Omental fat pad (tissue), 3 donors: ENCODE measurements at regions not wholly inside any gene's neighbourhood (a gene's known extent, or its start where the extent isn't known, plus 50 kb on each side); places are given as distances from the start of the nearest gene placed in this dataset.

Experiments
- ATAC-seq: fragments of 150-250 bp; one replicate; pipeline ENCODE4 v1.9.1; 2016; ENCODE audit warnings: mild to moderate bottlenecking, moderate library complexity; ENCODE audit not compliant: low FRiP score
- DNase-seq: peaks from one replicate; pipeline ENCODE4 v3.0.0-alpha.2; 2019; ENCODE audit warnings: low spot score
- CTCF ChIP-seq, 3 donors: fragments of 450-650 bp; IDR thresholded peaks; one replicate each; pipeline ENCODE4 v1.5.1; 2016 to 2017; ENCODE audit warnings: antibody characterized with exemption in 3 of 3, mild to moderate bottlenecking in 3 of 3, moderate library complexity in 2 of 3

GRCh38 chr10:88190540-88191235, 327.3 kb downstream of the PTEN start:
- DNase-seq (no peak), ATAC-seq (no peak)
- TF ChIP-seq CTCF (IDR thresholded peaks at IDR 0.05): no peak

- ATAC-seq: no peak
- DNase-seq: no peak
- TF ChIP-seq CTCF (IDR thresholded peaks at IDR 0.05): no peak
Observed at GRCh38 chr10:88193018-88193417, 329.6 kb downstream of the PTEN start.

- no peak for ATAC-seq
- TF ChIP-seq CTCF (IDR thresholded peaks at IDR 0.05): no peak
- DNase-seq: no peak
Observed at GRCh38 chr10:88194041-88194887, 330.8 kb downstream of the PTEN start.

GRCh38 chr10:88194961-88195367, 331.5 kb downstream of the PTEN start:
- no peak for TF ChIP-seq CTCF (IDR thresholded peaks at IDR 0.05)
- ATAC-seq (no peak), DNase-seq (no peak)

GRCh38 chr10:88195841-88196240, 332.4 kb downstream of the PTEN start:
- no peak for ATAC-seq
- DNase-seq: no peak
- TF ChIP-seq CTCF (IDR thresholded peaks at IDR 0.05): no peak

GRCh38 chr10:88196291-88196690, 332.9 kb downstream of the PTEN start:
- DNase-seq (no peak), ATAC-seq (no peak)
- TF ChIP-seq CTCF (IDR thresholded peaks at IDR 0.05): no peak

- ATAC-seq (no peak), DNase-seq (no peak)
- TF ChIP-seq CTCF (IDR thresholded peaks at IDR 0.05): no peak
Observed at GRCh38 chr10:88198023-88198422, 334.6 kb downstream of the PTEN start.
